HCT116 (cell line): ENCODE measurements at regions not wholly inside any gene's neighbourhood (a gene's known extent, or its start where the extent isn't known, plus 50 kb on each side); places are given as distances from the start of the nearest gene placed in this dataset.

Source experiments
- ATAC-seq: fragments of 200-7000 bp; cut with Tn5 transposase; 2 replicates; pipeline ENCODE4 v1.9.1; 2020; ENCODE audit warnings: mild to moderate bottlenecking, moderate library complexity
- BruUV-seq: library from RNA; stranded (reverse); fragments of 400-500 nt; replicated peaks from 2 replicates; lab custom pipeline; 2021; lab: Mats Ljungman, UMichigan
- CTCF ChIA-PET: fragments of 300-600 bp; sonication (Branson Sonifier 250); formaldehyde crosslinking; loops from one replicate; lab custom pipeline; 2021; ENCODE audit warnings: antibody characterized with exemption; lab: Charles Lee
- POLR2A ChIA-PET: fragments of 300-600, 350-600 bp; sonication (Branson Sonifier 250); formaldehyde crosslinking; loops from one replicate; lab custom pipeline; 2021; ENCODE audit warnings: antibody characterized with exemption; lab: Charles Lee
- RAD21 ChIA-PET, 2 experiments: fragments of 300-600 bp; sonication (Branson Sonifier 250); formaldehyde crosslinking; loops; one replicate each; lab custom pipeline; 2023; ENCODE audit warnings: low total read pairs in 2 of 2; ENCODE audit not compliant: uncharacterized antibody in 2 of 2, unreplicated experiment in 2 of 2, low non-redundant PET in 1 of 2; lab: Charles Lee
- DNase-seq: peaks from one replicate; pipeline ENCODE4 v3.0.0-alpha.2; 2010; ENCODE audit warnings: low read depth, low spot score
- H2AFZ ChIP-seq: fragments of 200-600 bp; shearing (Covaris generic), sonication (generic); 2 replicates; pipeline ENCODE4 v1.6.1; 2017; ENCODE audit warnings: low read depth, mixed run types, mixed read lengths, antibody characterized with exemption, low read length; ENCODE audit not compliant: poor library complexity, severe bottlenecking
- H3K27ac ChIP-seq: 2 replicates; pipeline ENCODE4 v1.5.1; 2012; ENCODE audit warnings: low read depth, low read length
- H3K27me3 ChIP-seq: fragments of 200-600 bp; sonication (generic); 2 replicates; pipeline ENCODE4 v1.6.1; 2016; ENCODE audit warnings: mixed run types, low read length, mixed read lengths; ENCODE audit not compliant: insufficient read depth
- H3K36me3 ChIP-seq, 2 experiments: fragments of 200-500 bp in 1 of 2; fragments of 200-600 bp in 1 of 2; sonication (Bioruptor generic) in 1 of 2; sonication (generic) in 1 of 2; 2 replicates each; pipeline versions ENCODE4 v1.5.1 to v1.6.1; 2014 to 2016; ENCODE audit warnings: low read length in 2 of 2, inconsistent platforms in 1 of 2, mixed read lengths in 1 of 2, mixed run types in 1 of 2; ENCODE audit not compliant: insufficient read depth in 2 of 2, control insufficient read depth in 1 of 2
- H3K4me1 ChIP-seq, 2 experiments: fragments of 200-600 bp in 1 of 2; sonication (generic) in 1 of 2; 2 replicates each; pipeline versions ENCODE4 v1.5.1 to v1.6.1; 2012 to 2017; ENCODE audit warnings: low read length in 2 of 2, inconsistent platforms in 1 of 2, mild to moderate bottlenecking in 1 of 2, mixed read lengths in 1 of 2, mixed run types in 1 of 2, moderate library complexity in 1 of 2; ENCODE audit not compliant: insufficient read depth in 2 of 2, control insufficient read depth in 1 of 2
- H3K4me2 ChIP-seq: fragments of 200-600 bp; sonication (generic); 2 replicates; pipeline ENCODE4 v1.6.1; 2017; ENCODE audit warnings: mixed run types, low read length, mixed read lengths
- H3K4me3 ChIP-seq, 2 experiments: fragments of 200-600 bp in 1 of 2; sonication (generic) in 1 of 2; replicated peaks in 1 of 2; 2 replicates each; pipeline ENCODE4 v1.5.1; 2011 to 2016; ENCODE audit warnings: low read length in 2 of 2, control low read depth in 1 of 2, low read depth in 1 of 2, mild to moderate bottlenecking in 1 of 2, mixed read lengths in 1 of 2, mixed run types in 1 of 2
- H3K79me2 ChIP-seq: fragments of 200-600 bp; sonication (generic); 2 replicates; pipeline ENCODE4 v1.6.1; 2017; ENCODE audit warnings: mild to moderate bottlenecking, mixed run types, low read length, moderate library complexity, mixed read lengths; ENCODE audit not compliant: insufficient read depth
- H3K9ac ChIP-seq: fragments of 200-600 bp; sonication (generic); 2 replicates; pipeline ENCODE4 v1.6.1; 2016; ENCODE audit warnings: low read length, mixed read lengths
- H3K9me2 ChIP-seq: fragments of 200-600 bp; sonication (generic), shearing (Covaris generic); 2 replicates; pipeline ENCODE4 v1.6.1; 2017; ENCODE audit warnings: mixed run types, mild to moderate bottlenecking, moderate library complexity; ENCODE audit not compliant: insufficient read depth
- H3K9me3 ChIP-seq, 2 experiments: fragments of 200-500 bp in 1 of 2; fragments of 200-600 bp in 1 of 2; sonication (Bioruptor generic) in 1 of 2; sonication (generic) in 1 of 2; 2 replicates each; pipeline ENCODE4 v1.6.1; 2014 to 2017; ENCODE audit warnings: low read length in 2 of 2, mixed read lengths in 2 of 2, inconsistent platforms in 1 of 2, low read depth in 1 of 2, mild to moderate bottlenecking in 1 of 2, mixed run types in 1 of 2, moderate library complexity in 1 of 2; ENCODE audit not compliant: control insufficient read depth in 1 of 2, insufficient read depth in 1 of 2
- H4K20me1 ChIP-seq: fragments of 200-600 bp; sonication (generic), shearing (Covaris generic); 2 replicates; pipeline ENCODE4 v1.6.1; 2017; ENCODE audit warnings: mixed run types, mild to moderate bottlenecking, moderate library complexity; ENCODE audit not compliant: insufficient read depth
- EZH2phosphoT487 ChIP-seq: fragments of 200-600 bp; IDR thresholded peaks from 2 replicates; pipeline ENCODE4 v1.6.1; 2018; ENCODE audit warnings: antibody characterized with exemption, borderline replicate concordance
- SIN3A ChIP-seq: IDR thresholded peaks from 2 replicates; pipeline ENCODE4 v1.6.1; 2012; ENCODE audit warnings: low read depth
- SRF ChIP-seq: IDR thresholded peaks from 2 replicates; pipeline ENCODE4 v1.6.1; 2012; ENCODE audit warnings: low read depth
- YY1 ChIP-seq: IDR thresholded peaks from 2 replicates; pipeline ENCODE4 v1.6.1; 2011; ENCODE audit warnings: low read length, low read depth, moderate library complexity, mild to moderate bottlenecking; ENCODE audit not compliant: insufficient replicate concordance; ENCODE audit errors: extremely low read depth
- ZBTB33 ChIP-seq: IDR thresholded peaks from 2 replicates; pipeline ENCODE4 v1.6.1; 2011; ENCODE audit warnings: mild to moderate bottlenecking, low read length, moderate library complexity; ENCODE audit not compliant: insufficient replicate concordance; ENCODE audit errors: extremely low read depth
- ZNF274 ChIP-seq: fragments of 200-500 bp; sonication (Bioruptor generic); IDR thresholded peaks from 2 replicates; pipeline ENCODE4 v1.6.1; 2014; ENCODE audit warnings: mild to moderate bottlenecking, low read depth, low read length, inconsistent platforms
- intact Hi-C: fragments of 100-400 bp; cut with micrococcal nuclease; formaldehyde crosslinking; loops from 2 replicates; pipeline ENCODE4 v1.10.0; 2022
- TF ChIP-seq, protein P1 (sequence below): IDR thresholded peaks from 2 replicates; pipeline ENCODE4 v1.6.1; 2012; ENCODE audit warnings: low read depth
- TF ChIP-seq, protein P2 (sequence below): IDR thresholded peaks from 2 replicates; pipeline ENCODE4 v1.6.1; 2012

DNA sequence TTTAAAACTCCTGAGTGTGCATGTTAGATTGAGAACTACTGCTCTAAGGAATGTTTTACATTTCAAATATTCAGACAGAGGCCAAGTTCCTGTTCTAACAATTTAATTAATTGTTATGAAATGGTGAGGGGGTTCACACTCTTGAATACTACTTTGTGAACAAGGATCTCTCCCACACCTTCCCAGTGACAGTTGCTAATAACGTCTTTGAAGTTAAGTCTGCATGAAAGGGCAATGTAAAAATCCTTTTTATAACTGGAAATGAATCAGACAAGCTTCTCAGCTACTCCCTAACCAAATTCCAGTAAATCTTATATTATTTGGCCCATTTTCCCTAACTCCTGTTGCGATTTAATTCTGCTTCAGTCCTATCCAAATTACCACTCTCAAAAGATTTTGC lies 828.5 kb upstream of the ADAMTS5 start:
- Histone ChIP-seq H3K4me2 (no peak overlapping the region), H3K9me2 (no peaks in the 10 kb centered on the region), H3K36me3 (no peaks in the 10 kb centered on the region), H3K79me2 (no peaks in the 10 kb centered on the region), H3K4me1 (no peaks in the 10 kb centered on the region), H3K27me3 (no peaks in the 10 kb centered on the region), H4K20me1 (no peaks in the 10 kb centered on the region), H3K9ac (no peak overlapping the region), H3K27ac (no peak overlapping the region), H3K9me3 (peaks cover 11 to 15% of the 10 kb centered on the region in 2 experiments; a peak in 2 of 4 replicates), H3K4me3 (no peak overlapping the region), H2AFZ (no peak overlapping the region)
- BruUV-seq: no TSS peak
- no peak for TF ChIP-seq SRF
- no peak for TF ChIP-seq EZH2phosphoT487
- TF ChIP-seq SIN3A: no peak
- TF ChIP-seq, protein P1, sequence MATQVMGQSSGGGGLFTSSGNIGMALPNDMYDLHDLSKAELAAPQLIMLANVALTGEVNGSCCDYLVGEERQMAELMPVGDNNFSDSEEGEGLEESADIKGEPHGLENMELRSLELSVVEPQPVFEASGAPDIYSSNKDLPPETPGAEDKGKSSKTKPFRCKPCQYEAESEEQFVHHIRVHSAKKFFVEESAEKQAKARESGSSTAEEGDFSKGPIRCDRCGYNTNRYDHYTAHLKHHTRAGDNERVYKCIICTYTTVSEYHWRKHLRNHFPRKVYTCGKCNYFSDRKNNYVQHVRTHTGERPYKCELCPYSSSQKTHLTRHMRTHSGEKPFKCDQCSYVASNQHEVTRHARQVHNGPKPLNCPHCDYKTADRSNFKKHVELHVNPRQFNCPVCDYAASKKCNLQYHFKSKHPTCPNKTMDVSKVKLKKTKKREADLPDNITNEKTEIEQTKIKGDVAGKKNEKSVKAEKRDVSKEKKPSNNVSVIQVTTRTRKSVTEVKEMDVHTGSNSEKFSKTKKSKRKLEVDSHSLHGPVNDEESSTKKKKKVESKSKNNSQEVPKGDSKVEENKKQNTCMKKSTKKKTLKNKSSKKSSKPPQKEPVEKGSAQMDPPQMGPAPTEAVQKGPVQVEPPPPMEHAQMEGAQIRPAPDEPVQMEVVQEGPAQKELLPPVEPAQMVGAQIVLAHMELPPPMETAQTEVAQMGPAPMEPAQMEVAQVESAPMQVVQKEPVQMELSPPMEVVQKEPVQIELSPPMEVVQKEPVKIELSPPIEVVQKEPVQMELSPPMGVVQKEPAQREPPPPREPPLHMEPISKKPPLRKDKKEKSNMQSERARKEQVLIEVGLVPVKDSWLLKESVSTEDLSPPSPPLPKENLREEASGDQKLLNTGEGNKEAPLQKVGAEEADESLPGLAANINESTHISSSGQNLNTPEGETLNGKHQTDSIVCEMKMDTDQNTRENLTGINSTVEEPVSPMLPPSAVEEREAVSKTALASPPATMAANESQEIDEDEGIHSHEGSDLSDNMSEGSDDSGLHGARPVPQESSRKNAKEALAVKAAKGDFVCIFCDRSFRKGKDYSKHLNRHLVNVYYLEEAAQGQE: no peak
- no peak for TF ChIP-seq ZBTB33
- no peak for TF ChIP-seq ZNF274
- TF ChIP-seq, protein P2, sequence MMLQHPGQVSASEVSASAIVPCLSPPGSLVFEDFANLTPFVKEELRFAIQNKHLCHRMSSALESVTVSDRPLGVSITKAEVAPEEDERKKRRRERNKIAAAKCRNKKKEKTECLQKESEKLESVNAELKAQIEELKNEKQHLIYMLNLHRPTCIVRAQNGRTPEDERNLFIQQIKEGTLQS: no peak
- no peak for TF ChIP-seq YY1
- intact Hi-C loops: no loop called here
- ChIA-PET CTCF (no interaction called here), RAD21 (no interaction called here), POLR2A (no interaction called here)
- no peak for DNase-seq
- ATAC-seq: no peak
